ENCODE measurements at regions not wholly inside any gene's neighbourhood (a gene's known extent, or its start where the extent isn't known, plus 50 kb on each side); places are given as distances from the start of the nearest gene placed in this dataset.

DNA sequence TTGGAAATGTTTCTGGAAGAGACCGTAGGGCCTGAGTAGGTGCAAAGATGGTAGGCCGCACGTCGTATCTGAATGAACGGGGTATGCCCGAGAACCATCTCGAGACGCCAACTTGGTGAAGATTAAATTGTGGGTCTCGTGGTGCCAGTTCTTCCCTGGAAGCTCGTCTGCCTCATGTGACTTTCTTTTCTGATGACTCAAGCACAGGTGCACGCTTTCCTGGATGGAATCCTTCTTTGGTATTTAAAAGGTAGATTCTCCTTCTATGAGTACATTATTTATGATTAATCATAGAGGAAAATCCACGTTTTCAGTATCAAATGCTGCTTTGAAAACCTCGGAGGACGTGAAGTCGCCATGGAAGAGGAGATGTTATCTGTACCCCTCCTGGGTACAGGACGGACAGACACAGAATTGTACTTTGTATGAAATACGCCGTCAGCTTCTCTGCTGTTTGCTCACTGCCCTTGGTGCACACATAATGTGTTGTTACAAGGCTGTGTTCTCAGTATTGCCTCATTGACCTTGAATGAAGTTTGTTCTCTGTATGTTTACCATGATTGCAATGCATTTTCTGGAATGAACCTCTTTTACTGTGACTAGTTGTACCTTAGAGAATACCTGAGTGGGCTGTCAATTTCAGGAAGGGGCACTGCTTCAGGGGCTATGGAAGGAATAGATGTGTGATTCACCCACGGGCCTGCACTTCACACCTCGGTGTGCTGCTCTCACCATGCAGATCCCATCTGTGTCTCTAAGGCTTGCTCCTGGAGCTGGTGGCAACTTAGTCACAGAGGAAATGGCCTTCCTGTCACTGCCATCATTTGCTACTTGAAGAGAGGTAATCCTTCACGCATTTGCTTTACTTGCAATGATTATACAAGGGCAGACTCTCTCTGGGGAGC is 137.3 kb upstream of the RTL1 start:
- no peak overlapping the region for H3K9ac ChIP-seq (ENCODE audit: low read length)
- no peaks in the 10 kb centered on the region for H3K36me3 ChIP-seq (ENCODE audit: control insufficient read depth, insufficient read depth, low read length)
- no peaks in the 10 kb centered on the region for H3K4me1 ChIP-seq (ENCODE audit: control insufficient read depth, insufficient read depth, low read length)
- H3K27ac ChIP-seq (ENCODE audit: low read depth, low read length) = no peak overlapping the region
- H3K27me3 ChIP-seq (ENCODE audit: control insufficient read depth, insufficient read depth, low read length) = no peaks in the 10 kb centered on the region
- no peak overlapping the region for H3K4me3 ChIP-seq (ENCODE audit: low read length)

DNA sequence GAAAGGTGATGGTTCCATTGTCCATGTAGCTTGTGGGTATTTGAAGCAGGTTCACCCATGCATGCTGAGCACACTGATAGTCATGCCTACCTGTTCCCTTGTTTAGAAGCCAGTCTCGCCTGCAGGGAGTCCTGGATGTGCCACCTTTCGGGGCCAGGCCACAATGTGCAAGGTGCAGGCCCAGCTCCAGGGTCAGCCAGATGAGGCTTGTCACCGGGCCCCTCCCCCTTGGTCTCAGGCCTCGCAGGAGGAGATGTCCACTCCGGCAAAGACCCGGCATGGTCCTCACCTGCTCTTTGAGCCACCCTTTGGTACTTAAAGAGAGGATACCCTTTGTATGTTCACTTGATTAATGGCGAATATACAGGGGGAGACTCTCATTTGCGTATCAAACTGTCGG is 140.4 kb upstream of the RTL1 start:
- no peak overlapping the region for H3K9ac ChIP-seq (ENCODE audit: low read length)

DNA sequence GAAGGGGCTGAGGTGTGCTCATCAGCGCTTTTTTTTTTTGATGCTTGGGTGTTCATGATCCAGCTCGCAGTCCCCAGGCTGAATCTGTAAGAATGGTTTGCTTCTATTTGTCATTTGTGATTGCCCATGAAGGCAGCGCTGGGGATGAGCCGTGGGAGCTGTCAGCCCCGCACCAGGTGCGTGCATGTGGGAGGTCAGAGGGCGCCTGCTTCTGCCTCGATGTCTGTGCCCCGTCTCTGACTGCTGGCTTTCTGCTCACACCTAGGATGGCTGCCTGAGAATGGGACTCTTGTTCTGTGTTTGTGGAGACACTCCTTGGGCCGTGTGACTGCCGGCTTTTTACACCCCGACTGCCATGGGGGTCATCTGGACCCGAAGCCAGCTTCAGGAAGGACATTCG is 141.2 kb upstream of the RTL1 start:
- Histone ChIP-seq H3K4me1 (ENCODE audit: control insufficient read depth, insufficient read depth, low read length) (no peaks in the 10 kb centered on the region), H3K36me3 (ENCODE audit: control insufficient read depth, insufficient read depth, low read length) (no peaks in the 10 kb centered on the region), H3K9ac (ENCODE audit: low read length) (no peak overlapping the region), H3K27me3 (ENCODE audit: control insufficient read depth, insufficient read depth, low read length) (no peaks in the 10 kb centered on the region), H3K4me3 (ENCODE audit: low read length) (no peak overlapping the region), H3K27ac (ENCODE audit: low read depth, low read length) (no peak overlapping the region)

More for the DNA sequence above, 140.4 kb upstream of the RTL1 start:
- Histone ChIP-seq H3K27ac (ENCODE audit: low read depth, low read length) (no peak overlapping the region), H3K4me3 (ENCODE audit: low read length) (no peak overlapping the region), H3K27me3 (ENCODE audit: control insufficient read depth, insufficient read depth, low read length) (no peaks in the 10 kb centered on the region), H3K36me3 (ENCODE audit: control insufficient read depth, insufficient read depth, low read length) (no peaks in the 10 kb centered on the region), H3K4me1 (ENCODE audit: control insufficient read depth, insufficient read depth, low read length) (no peaks in the 10 kb centered on the region)

DNA sequence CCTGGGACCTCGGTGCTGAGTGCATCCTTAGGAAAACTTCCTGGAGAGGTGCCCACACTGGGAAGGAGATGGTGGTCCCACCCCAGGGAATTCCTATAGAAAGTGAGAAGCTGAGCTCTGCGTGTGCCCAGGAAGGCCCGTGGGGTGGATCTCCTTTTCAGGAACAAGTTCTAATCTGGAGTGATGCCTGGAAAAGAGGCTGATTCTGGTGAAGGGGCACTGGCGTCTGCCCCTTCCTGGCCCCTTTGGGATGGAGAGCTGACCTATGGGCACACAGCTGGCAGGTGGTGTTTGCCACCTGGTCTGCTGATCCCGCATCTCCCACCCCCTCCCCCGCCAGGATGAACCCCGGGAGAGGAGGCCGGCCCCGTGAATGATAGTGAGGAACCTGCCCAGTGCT is 142.0 kb upstream of the RTL1 start:
- Histone ChIP-seq H3K9ac (ENCODE audit: low read length) (no peak overlapping the region), H3K27ac (ENCODE audit: low read depth, low read length) (no peak overlapping the region), H3K36me3 (ENCODE audit: control insufficient read depth, insufficient read depth, low read length) (no peaks in the 10 kb centered on the region), H3K27me3 (ENCODE audit: control insufficient read depth, insufficient read depth, low read length) (no peaks in the 10 kb centered on the region), H3K4me3 (ENCODE audit: low read length) (no peak overlapping the region), H3K4me1 (ENCODE audit: control insufficient read depth, insufficient read depth, low read length) (no peaks in the 10 kb centered on the region)

DNA sequence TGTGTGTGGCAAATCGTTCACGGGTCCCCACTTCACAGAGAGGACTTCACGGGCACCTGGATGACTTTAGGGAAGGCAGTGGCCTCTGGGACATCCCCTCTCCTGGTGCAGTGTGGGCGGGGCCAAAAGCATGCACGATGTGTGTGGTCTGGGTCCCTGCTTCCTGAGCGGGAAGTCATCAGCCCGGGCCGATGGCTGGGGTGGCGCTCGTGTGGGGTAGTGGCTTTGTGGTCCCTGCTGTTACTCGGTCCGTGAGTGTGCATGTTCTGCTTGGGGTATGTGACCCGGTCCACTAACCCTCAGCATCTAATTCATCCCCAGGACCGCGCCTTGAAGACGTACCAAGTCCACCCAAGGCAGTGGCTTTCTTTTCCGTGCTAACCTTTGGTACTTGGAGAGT is 142.5 kb upstream of the RTL1 start:
- H3K27me3 ChIP-seq (ENCODE audit: control insufficient read depth, insufficient read depth, low read length) = no peaks in the 10 kb centered on the region
- H3K9ac ChIP-seq (ENCODE audit: low read length) = no peak overlapping the region
- no peaks in the 10 kb centered on the region for H3K36me3 ChIP-seq (ENCODE audit: control insufficient read depth, insufficient read depth, low read length)
- H3K4me3 ChIP-seq (ENCODE audit: low read length) = no peak overlapping the region
- no peaks in the 10 kb centered on the region for H3K4me1 ChIP-seq (ENCODE audit: control insufficient read depth, insufficient read depth, low read length)
- no peak overlapping the region for H3K27ac ChIP-seq (ENCODE audit: low read depth, low read length)

DNA sequence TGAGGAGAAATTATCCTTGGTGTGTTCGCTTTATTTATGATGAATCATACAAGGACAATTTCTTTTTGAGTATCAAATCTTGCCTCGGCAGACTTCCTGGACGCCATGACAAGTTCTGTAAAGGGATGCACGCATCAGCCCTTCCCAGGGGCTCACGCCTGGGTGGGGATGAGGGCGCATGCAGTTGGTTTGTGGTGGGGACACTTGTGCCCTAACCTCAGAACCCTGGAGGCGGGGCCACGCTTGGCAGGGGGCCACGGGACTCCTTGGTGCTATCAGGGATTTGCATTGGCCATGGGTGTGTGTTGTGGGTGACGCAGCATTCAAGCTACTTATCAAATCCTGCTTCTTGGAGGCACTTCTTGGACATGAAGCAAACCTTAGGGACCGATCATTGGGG is 143.8 kb upstream of the RTL1 start:
- Histone ChIP-seq H3K36me3 (ENCODE audit: control insufficient read depth, insufficient read depth, low read length) (no peaks in the 10 kb centered on the region), H3K9ac (ENCODE audit: low read length) (no peak overlapping the region), H3K4me3 (ENCODE audit: low read length) (no peak overlapping the region), H3K4me1 (ENCODE audit: control insufficient read depth, insufficient read depth, low read length) (no peaks in the 10 kb centered on the region), H3K27ac (ENCODE audit: low read depth, low read length) (no peak overlapping the region), H3K27me3 (ENCODE audit: control insufficient read depth, insufficient read depth, low read length) (no peaks in the 10 kb centered on the region)

DNA sequence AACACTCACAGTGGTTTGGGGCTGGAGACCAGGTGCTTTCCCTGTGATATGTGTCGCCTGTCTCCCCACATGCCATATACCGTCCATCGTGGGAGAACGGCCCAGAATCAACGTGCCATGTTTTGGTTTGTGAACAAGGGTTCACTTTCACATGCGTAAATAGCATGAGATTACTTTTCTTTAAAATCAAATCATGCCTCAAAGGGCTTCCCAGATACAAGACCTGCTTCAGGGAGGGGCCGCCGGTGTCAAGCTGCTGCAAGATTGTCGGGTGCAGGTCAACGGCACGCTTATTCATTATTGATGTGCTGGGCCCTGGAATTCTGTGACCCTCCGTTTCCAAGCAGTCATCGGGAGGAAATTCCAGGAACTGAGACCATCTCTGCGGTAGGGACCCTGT is 145.2 kb upstream of the RTL1 start:
- H3K36me3 ChIP-seq (ENCODE audit: control insufficient read depth, insufficient read depth, low read length) = no peaks in the 10 kb centered on the region

DNA sequence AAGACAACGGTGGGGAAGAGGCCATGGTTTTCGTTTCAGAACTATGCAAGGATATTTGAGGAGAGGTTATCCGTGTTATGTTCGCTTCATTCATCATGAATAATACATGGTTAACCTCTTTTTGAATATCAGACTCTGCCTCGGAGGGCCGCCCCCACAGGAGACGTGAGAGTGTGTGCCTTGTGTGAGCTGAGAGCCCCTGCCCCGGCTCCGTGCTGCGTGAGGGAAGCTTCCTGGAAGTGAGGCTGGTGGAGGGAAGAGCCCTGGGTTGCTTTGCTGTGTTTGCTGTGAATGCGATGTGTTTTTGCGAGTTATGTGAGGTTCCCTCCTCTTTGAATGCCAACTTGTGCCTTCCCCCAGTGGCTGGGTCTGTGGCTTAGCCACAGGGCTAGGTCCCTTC is 146.0 kb upstream of the RTL1 start:
- Histone ChIP-seq H3K36me3 (ENCODE audit: control insufficient read depth, insufficient read depth, low read length) (no peaks in the 10 kb centered on the region), H3K27ac (ENCODE audit: low read depth, low read length) (no peak overlapping the region), H3K27me3 (ENCODE audit: control insufficient read depth, insufficient read depth, low read length) (no peaks in the 10 kb centered on the region), H3K4me3 (ENCODE audit: low read length) (no peak overlapping the region), H3K4me1 (ENCODE audit: control insufficient read depth, insufficient read depth, low read length) (no peaks in the 10 kb centered on the region), H3K9ac (ENCODE audit: low read length) (no peak overlapping the region)

More for the DNA sequence above, 145.2 kb upstream of the RTL1 start:
- Histone ChIP-seq H3K4me3 (ENCODE audit: low read length) (no peak overlapping the region), H3K27ac (ENCODE audit: low read depth, low read length) (no peak overlapping the region), H3K4me1 (ENCODE audit: control insufficient read depth, insufficient read depth, low read length) (no peaks in the 10 kb centered on the region), H3K9ac (ENCODE audit: low read length) (no peak overlapping the region), H3K27me3 (ENCODE audit: control insufficient read depth, insufficient read depth, low read length) (no peaks in the 10 kb centered on the region)

DNA sequence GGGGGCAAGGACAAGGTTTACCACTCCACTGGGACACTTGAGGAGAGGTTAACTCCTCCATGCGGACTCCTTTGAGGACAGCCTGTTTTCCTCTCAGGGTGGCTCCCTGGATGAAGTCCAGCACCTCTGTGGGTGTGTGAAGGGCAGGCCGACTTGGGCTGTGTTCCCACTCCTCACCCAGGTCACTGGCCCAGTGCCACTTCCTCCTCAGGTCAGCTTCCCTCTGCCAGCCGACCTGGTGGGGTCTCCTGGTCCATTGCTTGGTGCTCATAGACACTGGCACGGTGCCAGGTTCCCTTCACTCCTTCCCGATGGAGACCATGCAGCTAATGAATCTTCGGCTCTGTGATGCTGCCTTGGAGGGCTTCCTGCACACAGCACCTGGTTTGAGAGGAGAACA is 146.4 kb upstream of the RTL1 start:
- Histone ChIP-seq H3K4me1 (ENCODE audit: control insufficient read depth, insufficient read depth, low read length) (no peaks in the 10 kb centered on the region), H3K27ac (ENCODE audit: low read depth, low read length) (no peak overlapping the region), H3K36me3 (ENCODE audit: control insufficient read depth, insufficient read depth, low read length) (no peaks in the 10 kb centered on the region), H3K27me3 (ENCODE audit: control insufficient read depth, insufficient read depth, low read length) (no peaks in the 10 kb centered on the region), H3K4me3 (ENCODE audit: low read length) (no peak overlapping the region), H3K9ac (ENCODE audit: low read length) (no peak overlapping the region)

DNA sequence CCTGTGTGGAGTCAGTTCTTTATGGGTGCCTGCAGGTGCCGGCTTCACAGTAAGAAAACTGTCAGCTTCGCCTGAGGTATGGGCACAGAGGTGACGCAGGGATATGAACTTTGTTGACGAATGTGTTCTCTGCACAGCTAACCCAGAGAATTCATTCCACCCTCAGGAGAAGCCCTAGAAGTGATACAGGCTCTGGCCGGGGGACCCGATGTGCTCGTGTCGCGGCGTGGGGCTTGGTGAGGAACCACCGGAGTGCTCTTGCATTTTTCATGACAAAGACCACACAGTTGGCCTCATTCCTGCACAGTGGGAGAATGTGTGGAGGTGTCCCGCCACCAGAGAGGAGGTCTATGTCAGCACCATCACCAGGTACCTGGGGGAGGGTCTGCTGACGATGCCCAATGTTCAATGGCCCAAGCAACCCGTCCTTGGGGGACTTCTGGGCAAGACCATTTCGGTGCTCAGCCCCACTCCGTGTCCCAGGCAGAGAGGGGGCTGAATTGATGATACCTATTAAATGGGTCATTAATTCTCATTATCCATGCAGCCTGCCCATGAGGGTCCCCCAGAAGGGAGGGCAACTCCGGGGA is 147.5 kb upstream of the RTL1 start:
- Histone ChIP-seq H3K4me3 (ENCODE audit: low read length) (no peak overlapping the region), H3K9ac (ENCODE audit: low read length) (no peak overlapping the region), H3K27ac (ENCODE audit: low read depth, low read length) (no peak overlapping the region), H3K4me1 (ENCODE audit: control insufficient read depth, insufficient read depth, low read length) (no peaks in the 10 kb centered on the region), H3K27me3 (ENCODE audit: control insufficient read depth, insufficient read depth, low read length) (no peaks in the 10 kb centered on the region), H3K36me3 (ENCODE audit: control insufficient read depth, insufficient read depth, low read length) (no peaks in the 10 kb centered on the region)

DNA sequence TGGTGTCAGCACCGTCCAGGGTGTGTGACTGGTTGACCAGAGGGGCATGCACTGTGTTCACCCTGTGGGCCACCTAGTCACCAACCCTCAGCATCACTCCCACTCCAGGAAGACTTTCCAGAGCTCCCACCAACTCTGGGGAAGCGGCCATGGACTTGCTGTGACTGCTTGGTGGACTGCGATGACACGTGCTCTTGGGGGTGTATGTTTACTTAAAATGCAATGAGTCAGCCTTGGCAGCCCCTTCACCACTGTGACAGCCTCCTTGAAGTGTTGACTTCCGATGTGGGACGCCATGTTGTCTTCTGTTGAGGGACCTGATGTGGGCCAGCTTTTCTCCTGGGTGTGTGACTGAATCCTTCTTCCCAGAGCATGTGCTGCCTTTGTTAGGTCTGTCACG is 151.1 kb upstream of the RTL1 start:
- no peak overlapping the region for H3K27ac ChIP-seq (ENCODE audit: low read depth, low read length)
- H3K27me3 ChIP-seq (ENCODE audit: control insufficient read depth, insufficient read depth, low read length) = no peaks in the 10 kb centered on the region
- no peaks in the 10 kb centered on the region for H3K36me3 ChIP-seq (ENCODE audit: control insufficient read depth, insufficient read depth, low read length)
- no peaks in the 10 kb centered on the region for H3K4me1 ChIP-seq (ENCODE audit: control insufficient read depth, insufficient read depth, low read length)
- H3K9ac ChIP-seq (ENCODE audit: low read length) = no peak overlapping the region
- no peak overlapping the region for H3K4me3 ChIP-seq (ENCODE audit: low read length)

DNA sequence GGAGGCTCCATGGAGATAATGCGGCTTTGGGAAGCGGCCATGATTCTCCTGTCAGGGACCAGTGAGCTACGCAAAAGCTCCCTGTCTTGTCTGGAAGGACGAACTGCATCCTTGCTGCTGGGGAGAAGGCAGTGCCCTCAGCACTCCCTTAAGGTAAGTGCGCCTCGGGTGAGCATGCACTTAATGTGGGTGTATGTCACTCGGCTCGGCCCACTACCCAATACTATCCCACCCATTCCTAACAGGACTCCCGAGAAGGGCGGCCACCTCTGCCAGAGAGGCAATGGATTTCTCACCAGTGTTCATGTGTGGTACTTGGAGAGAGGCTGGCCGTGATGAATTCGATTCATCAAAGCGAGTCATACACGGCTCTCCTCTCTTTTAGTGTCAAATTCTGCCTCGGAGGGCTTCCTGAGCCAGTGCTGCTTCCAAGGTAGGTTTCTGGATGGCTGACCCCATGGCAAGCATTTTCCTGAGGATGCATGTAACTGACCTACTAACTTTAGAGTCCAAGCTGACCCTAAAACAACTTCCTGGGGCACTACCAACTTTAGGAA is 151.7 kb upstream of the RTL1 start:
- no peaks in the 10 kb centered on the region for H3K27me3 ChIP-seq (ENCODE audit: control insufficient read depth, insufficient read depth, low read length)
- H3K27ac ChIP-seq (ENCODE audit: low read depth, low read length) = no peak overlapping the region
- H3K36me3 ChIP-seq (ENCODE audit: control insufficient read depth, insufficient read depth, low read length) = no peaks in the 10 kb centered on the region
- H3K9ac ChIP-seq (ENCODE audit: low read length) = no peak overlapping the region
- no peaks in the 10 kb centered on the region for H3K4me1 ChIP-seq (ENCODE audit: control insufficient read depth, insufficient read depth, low read length)
- H3K4me3 ChIP-seq (ENCODE audit: low read length) = no peak overlapping the region
